ENCODE measurements at regions not wholly inside any gene's neighbourhood (a gene's known extent, or its start where the extent isn't known, plus 50 kb on each side); places are given as distances from the start of the nearest gene placed in this dataset.
"Not testable (repeated sequence)": the region's sequence is repeated elsewhere in the genome, so short reads cannot be mapped to it uniquely, and the experiment has no call there.

DNA sequence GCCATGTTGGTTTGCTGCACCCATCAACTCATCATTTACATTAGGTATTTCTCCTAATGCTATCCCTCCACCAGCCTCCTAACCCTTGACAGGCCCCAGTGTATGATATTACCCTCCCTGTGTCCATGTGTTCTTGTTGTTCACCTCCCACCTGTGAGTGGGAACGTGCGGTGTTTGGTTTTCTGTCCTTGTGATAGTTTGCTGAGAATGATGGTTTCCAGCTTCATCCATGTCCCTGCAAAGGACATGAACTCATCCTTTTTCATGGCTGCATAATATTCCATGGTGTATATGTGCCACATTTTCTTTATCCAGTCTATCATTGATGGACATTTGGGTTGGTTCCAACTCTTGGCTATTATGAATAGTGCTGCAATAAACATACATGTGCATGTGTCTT is 184.0 kb downstream of the EDEM1 start:
- not testable (repeated sequence) for H3K4me1 ChIP-seq (ENCODE audit: control insufficient read depth, insufficient read depth, low read length); H3K4me3 ChIP-seq (ENCODE audit: low read depth, low read length); H3K36me3 ChIP-seq (ENCODE audit: control insufficient read depth, insufficient read depth, low read length); H3K9me3 ChIP-seq (ENCODE audit: control insufficient read depth, insufficient read depth, low read length); H3K9ac ChIP-seq (ENCODE audit: low read depth, low read length); H3K27me3 ChIP-seq (ENCODE audit: control insufficient read depth, insufficient read depth, low read length)

DNA sequence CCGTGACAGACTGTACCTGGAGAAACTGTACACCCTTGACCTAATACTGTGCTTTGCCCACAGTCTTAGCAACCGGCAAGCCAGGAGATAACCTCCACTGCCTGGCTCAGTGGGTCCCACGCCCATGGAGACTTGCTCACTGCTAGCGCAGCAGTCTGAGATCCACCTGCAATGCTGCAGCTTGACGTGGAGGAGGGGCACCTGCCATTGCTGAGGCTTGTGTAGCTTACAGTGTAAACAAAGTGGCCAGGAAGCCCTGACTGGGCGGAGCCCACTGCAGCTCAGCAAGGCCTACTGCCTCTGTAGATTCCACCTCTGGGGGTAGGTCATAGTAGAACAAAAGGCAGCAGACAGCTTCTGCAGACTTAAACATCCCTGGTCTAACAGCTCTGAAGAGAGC is 189.3 kb downstream of the EDEM1 start:
- peaks cover 6% of the 10 kb centered on the region for H3K4me1 ChIP-seq (ENCODE audit: control insufficient read depth, insufficient read depth, low read length)
- no peak overlapping the region for H3K9ac ChIP-seq (ENCODE audit: low read depth, low read length)
- H3K27me3 ChIP-seq (ENCODE audit: control insufficient read depth, insufficient read depth, low read length): no peaks in the 10 kb centered on the region
- no peak overlapping the region for H3K4me3 ChIP-seq (ENCODE audit: low read depth, low read length)
- H3K36me3 ChIP-seq (ENCODE audit: control insufficient read depth, insufficient read depth, low read length): no peaks in the 10 kb centered on the region
- H3K9me3 ChIP-seq (ENCODE audit: control insufficient read depth, insufficient read depth, low read length): no peaks in the 10 kb centered on the region

DNA sequence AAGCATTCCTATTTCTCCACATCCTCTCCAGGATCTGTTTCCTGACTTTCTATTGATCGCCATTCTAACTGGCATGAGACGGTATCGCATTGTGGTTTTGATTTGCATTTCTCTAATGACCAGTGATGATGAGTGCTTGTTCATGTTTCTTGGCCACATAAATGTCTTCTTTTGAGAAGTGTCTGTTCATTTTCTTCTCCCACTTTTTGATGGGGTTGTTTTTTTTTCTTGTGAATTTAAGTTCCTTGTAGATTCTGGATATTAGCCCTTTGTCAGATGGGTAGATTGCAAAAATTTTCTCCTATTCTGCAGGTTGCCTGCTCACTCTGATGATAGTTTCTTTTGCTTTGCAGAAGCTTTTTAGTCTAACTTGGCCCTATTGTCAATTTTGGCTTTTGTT is 191.8 kb downstream of the EDEM1 start:
- not testable (repeated sequence) for H3K36me3 ChIP-seq (ENCODE audit: control insufficient read depth, insufficient read depth, low read length); H3K9ac ChIP-seq (ENCODE audit: low read depth, low read length); H3K4me3 ChIP-seq (ENCODE audit: low read depth, low read length); H3K9me3 ChIP-seq (ENCODE audit: control insufficient read depth, insufficient read depth, low read length); H3K4me1 ChIP-seq (ENCODE audit: control insufficient read depth, insufficient read depth, low read length); H3K27me3 ChIP-seq (ENCODE audit: control insufficient read depth, insufficient read depth, low read length)

DNA sequence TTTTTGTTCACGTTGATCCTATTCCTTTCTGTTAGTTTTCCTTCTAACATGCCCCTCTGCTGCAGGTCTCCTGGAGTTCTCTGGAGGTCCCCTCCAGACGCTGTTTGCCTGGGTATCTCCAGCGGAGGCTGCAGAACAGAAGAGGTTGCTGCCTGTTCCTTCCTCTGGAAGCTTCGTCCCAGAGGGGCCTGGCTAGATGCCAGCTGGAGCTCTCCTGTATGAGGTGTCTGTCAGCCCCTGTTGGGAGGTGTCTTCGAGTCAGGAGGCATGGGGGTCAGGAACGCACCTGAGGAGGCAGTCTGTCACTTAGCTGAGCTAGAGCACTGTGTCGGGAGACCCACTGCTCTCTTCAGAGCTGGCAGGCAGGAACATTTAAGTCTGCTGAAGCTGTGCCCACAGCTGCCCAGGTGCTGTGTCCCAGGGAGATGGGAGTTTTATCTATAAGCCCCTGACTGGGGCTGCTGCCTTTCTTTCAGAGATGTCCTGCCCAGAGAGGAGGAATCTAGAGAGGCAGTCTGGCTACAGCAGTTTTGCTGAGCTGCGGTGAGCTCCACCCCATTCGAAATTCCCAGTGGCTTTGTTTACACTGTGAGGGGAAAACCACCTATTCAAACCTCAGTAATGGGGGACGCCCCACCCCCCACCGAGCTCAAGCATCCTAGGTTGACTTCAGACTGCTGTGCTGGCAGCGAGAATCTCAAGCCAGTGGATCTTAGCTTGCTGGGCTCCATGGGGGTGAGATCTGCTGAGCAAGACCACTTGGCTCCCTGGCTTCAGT is 196.2 kb downstream of the EDEM1 start:
- not testable (repeated sequence) for H3K36me3 ChIP-seq (ENCODE audit: control insufficient read depth, insufficient read depth, low read length); H3K9me3 ChIP-seq (ENCODE audit: control insufficient read depth, insufficient read depth, low read length); H3K9ac ChIP-seq (ENCODE audit: low read depth, low read length); H3K27me3 ChIP-seq (ENCODE audit: control insufficient read depth, insufficient read depth, low read length); H3K4me3 ChIP-seq (ENCODE audit: low read depth, low read length); H3K4me1 ChIP-seq (ENCODE audit: control insufficient read depth, insufficient read depth, low read length)

DNA sequence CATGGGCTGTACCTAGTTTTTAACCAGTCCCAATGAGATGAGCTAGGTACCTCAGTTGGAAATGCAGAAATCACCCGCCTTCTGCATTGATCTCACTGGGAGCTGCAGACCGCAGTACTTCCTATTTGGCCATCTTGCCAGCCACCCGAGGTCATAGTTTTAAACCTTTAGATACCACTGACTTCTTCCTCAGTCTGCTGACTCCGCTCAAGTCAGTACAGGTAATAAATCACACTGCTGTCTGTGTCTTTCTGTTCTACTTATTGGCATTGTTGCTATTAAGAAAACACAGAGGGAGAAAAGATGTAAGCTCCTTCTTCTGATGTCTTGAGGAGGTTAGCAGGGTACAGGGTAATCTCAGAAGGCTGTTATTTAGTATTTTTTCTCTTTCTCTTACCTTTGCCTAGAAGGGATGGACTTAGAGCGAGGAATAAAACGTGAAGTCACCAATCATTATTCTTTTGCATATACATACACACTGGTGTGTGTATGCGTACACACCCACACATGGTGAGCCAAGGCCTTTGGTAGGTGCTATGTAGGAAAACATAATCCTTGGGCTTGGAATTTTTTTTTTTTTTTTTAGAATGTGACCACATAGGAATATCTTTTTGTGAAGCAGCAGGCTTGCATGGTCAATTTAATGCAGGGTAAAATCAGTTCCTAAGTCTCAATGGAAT is 197.2 kb downstream of the EDEM1 start:
- Histone ChIP-seq H3K9me3 (ENCODE audit: control insufficient read depth, insufficient read depth, low read length) (no peaks in the 10 kb centered on the region), H3K27me3 (ENCODE audit: control insufficient read depth, insufficient read depth, low read length) (no peaks in the 10 kb centered on the region), H3K9ac (ENCODE audit: low read depth, low read length) (no peak overlapping the region), H3K4me1 (ENCODE audit: control insufficient read depth, insufficient read depth, low read length) (no peaks in the 10 kb centered on the region), H3K4me3 (ENCODE audit: low read depth, low read length) (no peak overlapping the region), H3K36me3 (ENCODE audit: control insufficient read depth, insufficient read depth, low read length) (no peaks in the 10 kb centered on the region)

DNA sequence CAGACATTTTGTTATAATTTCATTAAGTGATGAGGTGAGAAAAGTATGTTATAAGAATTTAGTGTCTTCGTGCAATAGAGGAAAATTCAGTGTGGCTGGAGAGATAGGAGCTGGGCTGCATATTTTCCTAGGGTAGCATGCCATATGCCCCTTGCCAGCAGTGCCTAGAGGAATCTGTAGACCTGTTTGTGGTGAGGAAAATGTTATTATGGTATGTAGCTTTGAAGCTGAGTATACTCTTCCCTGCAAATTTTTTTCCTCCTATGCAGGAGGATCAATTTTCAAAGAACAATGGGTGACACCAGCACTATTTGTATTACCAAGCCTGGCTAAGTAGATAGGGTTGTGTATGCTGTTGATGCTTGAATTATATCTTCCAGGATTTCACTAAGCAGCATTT is 200.6 kb downstream of the EDEM1 start:
- no peaks in the 10 kb centered on the region for H3K4me1 ChIP-seq (ENCODE audit: control insufficient read depth, insufficient read depth, low read length)
- H3K4me3 ChIP-seq (ENCODE audit: low read depth, low read length): no peak overlapping the region
- no peaks in the 10 kb centered on the region for H3K9me3 ChIP-seq (ENCODE audit: control insufficient read depth, insufficient read depth, low read length)
- H3K9ac ChIP-seq (ENCODE audit: low read depth, low read length): no peak overlapping the region
- H3K27me3 ChIP-seq (ENCODE audit: control insufficient read depth, insufficient read depth, low read length): no peaks in the 10 kb centered on the region
- no peaks in the 10 kb centered on the region for H3K36me3 ChIP-seq (ENCODE audit: control insufficient read depth, insufficient read depth, low read length)

DNA sequence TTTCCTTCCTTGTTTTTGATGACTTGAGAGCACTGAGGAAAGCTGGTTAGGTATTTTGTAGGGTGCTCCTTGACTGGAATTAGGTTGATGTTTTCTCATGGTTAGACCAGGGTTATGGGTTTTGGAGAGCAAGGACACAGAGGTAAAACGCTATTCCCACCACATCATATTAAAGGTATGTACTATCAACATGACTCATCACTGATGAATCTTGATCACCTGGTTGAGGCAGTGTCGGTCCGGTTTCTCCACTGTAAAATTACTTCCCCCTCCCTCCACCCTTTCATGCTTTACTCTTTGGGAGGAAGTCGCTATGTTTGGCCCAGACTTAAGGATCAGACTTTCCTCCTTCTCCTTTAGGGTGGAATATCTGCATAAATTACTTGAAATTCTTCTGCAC is 201.6 kb downstream of the EDEM1 start:
- Histone ChIP-seq H3K9ac (ENCODE audit: low read depth, low read length) (no peak overlapping the region), H3K4me3 (ENCODE audit: low read depth, low read length) (no peak overlapping the region), H3K9me3 (ENCODE audit: control insufficient read depth, insufficient read depth, low read length) (no peaks in the 10 kb centered on the region), H3K4me1 (ENCODE audit: control insufficient read depth, insufficient read depth, low read length) (no peaks in the 10 kb centered on the region), H3K27me3 (ENCODE audit: control insufficient read depth, insufficient read depth, low read length) (no peaks in the 10 kb centered on the region), H3K36me3 (ENCODE audit: control insufficient read depth, insufficient read depth, low read length) (no peaks in the 10 kb centered on the region)

DNA sequence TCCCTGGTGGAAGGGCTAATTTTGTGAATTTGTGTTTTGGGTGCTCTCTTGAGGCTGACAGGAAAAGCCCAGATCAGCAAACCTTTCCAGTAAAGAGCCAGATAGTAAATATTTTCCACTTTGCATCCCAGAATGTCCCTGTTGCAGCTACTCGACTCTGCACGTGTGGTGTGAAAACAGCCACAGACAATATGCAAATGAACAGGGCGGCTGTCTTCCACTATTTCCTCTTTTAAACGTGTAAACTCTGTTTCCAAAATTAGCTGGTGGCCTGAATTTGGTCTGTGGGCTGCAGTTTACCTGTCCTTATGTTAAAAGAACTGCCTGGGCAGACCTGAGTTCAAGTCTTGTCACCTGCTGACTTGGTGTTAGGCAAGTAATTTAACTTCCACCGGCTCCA is 202.7 kb downstream of the EDEM1 start:
- no peaks in the 10 kb centered on the region for H3K36me3 ChIP-seq (ENCODE audit: control insufficient read depth, insufficient read depth, low read length)
- H3K9me3 ChIP-seq (ENCODE audit: control insufficient read depth, insufficient read depth, low read length): no peaks in the 10 kb centered on the region
- H3K4me3 ChIP-seq (ENCODE audit: low read depth, low read length): no peak overlapping the region
- H3K9ac ChIP-seq (ENCODE audit: low read depth, low read length): no peak overlapping the region
- no peaks in the 10 kb centered on the region for H3K4me1 ChIP-seq (ENCODE audit: control insufficient read depth, insufficient read depth, low read length)
- no peaks in the 10 kb centered on the region for H3K27me3 ChIP-seq (ENCODE audit: control insufficient read depth, insufficient read depth, low read length)

DNA sequence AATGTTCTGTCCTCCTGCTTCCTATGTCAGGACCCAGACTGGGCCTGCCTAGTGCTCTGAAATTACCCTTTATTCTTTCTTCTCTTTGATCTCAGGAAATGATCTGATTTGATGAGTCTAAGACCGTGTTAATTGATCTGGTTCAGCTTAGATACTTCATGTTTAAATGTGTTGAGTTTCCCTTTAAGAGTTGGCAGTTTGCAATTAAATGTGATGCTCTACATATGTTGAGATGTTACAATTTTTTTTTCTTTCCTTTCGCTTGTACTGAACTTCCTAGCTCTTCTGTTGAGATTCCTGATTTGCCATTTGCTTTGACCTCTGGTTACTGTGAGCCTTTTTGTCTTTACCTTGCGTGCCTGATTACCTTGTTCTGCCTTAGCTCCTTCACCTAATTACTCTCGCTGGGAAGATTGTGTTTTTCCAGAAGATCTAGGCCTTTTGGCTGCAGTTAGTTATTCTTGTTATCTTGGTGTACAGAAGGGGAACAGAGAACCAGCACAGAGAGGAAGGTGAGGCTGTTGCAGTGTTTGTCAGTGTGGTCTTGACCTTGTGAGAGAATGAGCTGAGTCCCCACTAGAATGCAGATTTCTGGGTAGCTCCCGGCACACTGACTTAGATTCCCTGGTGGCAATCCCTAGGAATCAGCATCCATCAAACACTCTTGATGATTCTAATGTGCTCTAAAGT is 203.6 kb downstream of the EDEM1 start:
- Histone ChIP-seq H3K4me1 (ENCODE audit: control insufficient read depth, insufficient read depth, low read length) (no peaks in the 10 kb centered on the region), H3K4me3 (ENCODE audit: low read depth, low read length) (no peak overlapping the region), H3K9me3 (ENCODE audit: control insufficient read depth, insufficient read depth, low read length) (no peaks in the 10 kb centered on the region), H3K36me3 (ENCODE audit: control insufficient read depth, insufficient read depth, low read length) (no peaks in the 10 kb centered on the region), H3K27me3 (ENCODE audit: control insufficient read depth, insufficient read depth, low read length) (no peaks in the 10 kb centered on the region), H3K9ac (ENCODE audit: low read depth, low read length) (no peak overlapping the region)

DNA sequence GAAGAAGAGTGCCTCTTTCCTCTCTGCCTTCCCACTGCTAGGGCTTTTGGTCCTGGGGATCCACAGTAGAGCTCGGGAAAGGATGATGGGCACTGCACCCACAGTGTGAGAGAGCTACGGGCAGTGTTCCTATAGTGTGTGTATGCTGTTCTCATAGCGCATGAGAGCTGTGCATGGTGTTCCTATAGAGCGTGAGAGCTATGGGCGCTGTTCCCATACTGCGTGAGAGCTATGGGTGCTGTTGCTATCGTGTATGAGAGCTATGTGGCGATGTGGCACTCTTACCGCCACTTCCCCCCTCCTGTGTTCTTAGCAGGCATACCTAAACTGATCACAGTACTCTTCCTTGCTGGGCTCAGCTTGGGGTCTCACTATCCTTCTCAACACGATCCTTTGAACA is 213.5 kb downstream of the EDEM1 start:
- no peaks in the 10 kb centered on the region for H3K27me3 ChIP-seq (ENCODE audit: control insufficient read depth, insufficient read depth, low read length)

DNA sequence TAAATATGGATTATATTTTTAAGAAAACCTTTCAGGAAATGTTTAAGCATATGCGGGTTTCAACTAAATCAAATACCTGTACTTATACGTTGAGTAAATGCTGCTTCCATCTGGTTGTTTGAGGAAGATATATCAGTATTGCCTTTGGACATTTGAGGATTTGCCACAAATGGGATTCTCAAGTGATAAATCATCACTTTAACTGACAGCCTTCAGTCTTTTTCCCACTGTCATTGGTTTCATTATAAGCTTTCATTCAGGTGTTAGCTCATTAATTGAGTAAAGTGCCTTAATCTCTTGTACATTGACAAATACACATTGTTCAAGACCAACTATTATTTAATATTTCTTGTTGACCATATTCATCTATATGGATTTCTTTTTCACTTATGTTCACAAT is 217.2 kb downstream of the EDEM1 start:
- Histone ChIP-seq H3K4me3 (ENCODE audit: low read depth, low read length) (no peak overlapping the region), H3K4me1 (ENCODE audit: control insufficient read depth, insufficient read depth, low read length) (no peaks in the 10 kb centered on the region), H3K27me3 (ENCODE audit: control insufficient read depth, insufficient read depth, low read length) (no peaks in the 10 kb centered on the region), H3K36me3 (ENCODE audit: control insufficient read depth, insufficient read depth, low read length) (no peaks in the 10 kb centered on the region), H3K9me3 (ENCODE audit: control insufficient read depth, insufficient read depth, low read length) (no peaks in the 10 kb centered on the region), H3K9ac (ENCODE audit: low read depth, low read length) (no peak overlapping the region)

More for the DNA sequence above, 213.5 kb downstream of the EDEM1 start:
- H3K4me3 ChIP-seq (ENCODE audit: low read depth, low read length): no peak overlapping the region
- no peaks in the 10 kb centered on the region for H3K9me3 ChIP-seq (ENCODE audit: control insufficient read depth, insufficient read depth, low read length)
- no peaks in the 10 kb centered on the region for H3K4me1 ChIP-seq (ENCODE audit: control insufficient read depth, insufficient read depth, low read length)
- H3K9ac ChIP-seq (ENCODE audit: low read depth, low read length): no peak overlapping the region
- no peaks in the 10 kb centered on the region for H3K36me3 ChIP-seq (ENCODE audit: control insufficient read depth, insufficient read depth, low read length)

DNA sequence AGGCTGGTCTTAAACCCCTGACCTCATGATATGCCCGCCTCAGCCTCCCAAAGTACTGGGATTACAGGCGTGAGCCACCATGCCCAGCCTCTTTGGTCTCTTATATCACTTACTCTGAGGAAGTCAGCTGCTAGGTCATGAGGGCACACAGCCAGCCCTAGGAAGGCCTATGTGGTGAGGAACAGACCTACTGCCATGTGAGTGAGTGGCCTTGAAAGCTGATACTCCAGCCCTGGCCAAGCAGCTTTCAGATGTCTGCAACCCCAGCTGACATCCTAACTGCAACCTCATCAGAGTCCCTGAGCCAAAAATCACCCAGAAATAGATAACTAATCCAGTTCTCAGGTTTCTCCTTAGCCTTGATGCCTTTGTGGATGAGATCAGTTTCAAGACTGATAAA is 224.3 kb downstream of the EDEM1 start:
- no peaks in the 10 kb centered on the region for H3K27me3 ChIP-seq (ENCODE audit: control insufficient read depth, insufficient read depth, low read length)
- no peak overlapping the region for H3K4me3 ChIP-seq (ENCODE audit: low read depth, low read length)
- H3K4me1 ChIP-seq (ENCODE audit: control insufficient read depth, insufficient read depth, low read length): no peaks in the 10 kb centered on the region
- H3K9me3 ChIP-seq (ENCODE audit: control insufficient read depth, insufficient read depth, low read length): no peaks in the 10 kb centered on the region
- no peak overlapping the region for H3K9ac ChIP-seq (ENCODE audit: low read depth, low read length)
- H3K36me3 ChIP-seq (ENCODE audit: control insufficient read depth, insufficient read depth, low read length): no peaks in the 10 kb centered on the region
